GM18505 (cell line): ENCODE measurements at regions not wholly inside any gene's neighbourhood (a gene's known extent, or its start where the extent isn't known, plus 50 kb on each side); places are given as distances from the start of the nearest gene placed in this dataset.
"Not testable (repeated sequence)": the region's sequence is repeated elsewhere in the genome, so short reads cannot be mapped to it uniquely, and the experiment has no call there.

Experiments
- ATAC-seq: cut with Tn5 transposase; IDR thresholded peaks from one replicate; pipeline ENCODE4 v1.9.1; 2021; ENCODE audit not compliant: unreplicated experiment
- POLR2A ChIP-seq: IDR thresholded peaks from 4 replicates; pipeline ENCODE4 v1.6.1; 2011; ENCODE audit warnings: borderline replicate concordance; ENCODE audit not compliant: insufficient read depth, insufficient read length; ENCODE audit errors: extremely low read depth

- ATAC-seq: no peak
- TF ChIP-seq POLR2A: no peak
Observed at GRCh38 chr2:126029316-126029715, 626.6 kb upstream of the GYPC start.

- TF ChIP-seq POLR2A: no peak
- no peak for ATAC-seq
Observed at GRCh38 chr2:126038861-126039260, 617.1 kb upstream of the GYPC start.

DNA sequence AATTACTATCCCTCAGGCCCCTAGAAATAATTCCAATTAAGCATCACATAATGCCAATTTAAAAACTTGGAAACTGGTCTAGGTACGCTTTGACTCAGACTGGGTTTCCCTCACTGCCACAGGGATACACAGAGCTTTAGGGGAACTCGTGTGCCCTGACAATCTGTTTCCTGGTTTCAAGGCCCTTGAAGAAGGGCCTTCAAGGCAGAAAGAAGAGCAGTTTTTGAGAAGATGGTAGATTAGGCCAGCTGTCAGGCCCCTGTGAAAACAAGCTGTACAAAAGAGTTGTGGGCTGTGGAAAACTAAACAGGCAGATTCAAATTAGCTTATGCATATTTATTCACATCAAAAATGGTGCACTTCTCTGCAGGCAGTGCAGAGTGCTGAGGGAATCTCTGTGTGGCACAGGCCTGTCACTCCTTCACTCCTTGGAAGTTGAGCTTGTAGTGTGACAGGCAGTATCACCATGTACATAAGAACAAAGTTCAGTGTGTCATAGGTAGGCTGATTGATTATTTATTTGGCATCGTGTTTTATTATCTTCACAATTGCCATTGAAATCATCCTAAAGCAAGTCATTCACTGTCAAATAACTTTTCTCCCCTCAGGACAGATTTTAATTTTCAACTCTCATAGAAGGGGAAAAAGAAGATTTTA, 614.4 kb upstream of the GYPC start:
- no peak for TF ChIP-seq POLR2A
- no peak for ATAC-seq

- TF ChIP-seq POLR2A: no peak
- no peak for ATAC-seq
Observed at GRCh38 chr2:126042089-126042488, 613.9 kb upstream of the GYPC start.

DNA sequence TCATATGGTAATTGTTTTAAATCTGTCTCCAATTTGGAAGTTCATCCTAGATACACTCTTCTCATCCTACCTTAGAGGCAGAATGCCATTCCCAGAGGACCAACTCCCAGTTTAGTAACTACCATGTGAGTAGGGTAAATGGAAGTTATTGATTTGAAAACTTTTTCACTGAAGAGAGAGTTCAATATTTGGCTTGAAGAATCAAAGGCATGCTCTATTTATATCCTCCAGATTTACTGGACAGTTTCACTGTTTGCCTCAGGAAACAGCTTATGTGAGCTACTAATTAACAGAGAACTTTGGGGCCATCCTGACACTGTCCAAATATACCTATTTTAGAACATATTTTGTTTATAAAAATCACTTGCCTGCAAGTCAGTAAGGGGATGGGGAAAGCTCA, 607.2 kb upstream of the GYPC start:
- ATAC-seq: no peak
- no peak for TF ChIP-seq POLR2A

DNA sequence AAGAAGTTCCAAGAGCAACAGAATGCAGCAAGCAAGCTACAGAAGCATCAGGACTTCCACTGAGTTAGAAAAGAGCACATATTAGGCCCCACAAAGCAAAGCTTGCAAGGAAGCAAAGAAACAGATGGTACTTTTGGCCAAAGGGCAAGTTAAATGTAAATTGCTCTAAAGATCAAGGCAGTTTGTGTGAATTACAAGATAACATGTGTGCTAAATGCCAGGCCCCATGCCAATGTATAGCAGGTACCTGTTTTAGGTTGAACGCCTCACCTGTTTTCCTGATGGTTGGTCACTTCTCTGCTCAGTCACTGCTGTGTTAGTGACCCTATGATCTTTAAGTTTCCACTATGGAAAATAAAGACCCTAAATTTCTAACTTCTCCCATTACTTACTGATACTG, 606.5 kb upstream of the GYPC start:
- TF ChIP-seq POLR2A: no peak
- no peak for ATAC-seq

DNA sequence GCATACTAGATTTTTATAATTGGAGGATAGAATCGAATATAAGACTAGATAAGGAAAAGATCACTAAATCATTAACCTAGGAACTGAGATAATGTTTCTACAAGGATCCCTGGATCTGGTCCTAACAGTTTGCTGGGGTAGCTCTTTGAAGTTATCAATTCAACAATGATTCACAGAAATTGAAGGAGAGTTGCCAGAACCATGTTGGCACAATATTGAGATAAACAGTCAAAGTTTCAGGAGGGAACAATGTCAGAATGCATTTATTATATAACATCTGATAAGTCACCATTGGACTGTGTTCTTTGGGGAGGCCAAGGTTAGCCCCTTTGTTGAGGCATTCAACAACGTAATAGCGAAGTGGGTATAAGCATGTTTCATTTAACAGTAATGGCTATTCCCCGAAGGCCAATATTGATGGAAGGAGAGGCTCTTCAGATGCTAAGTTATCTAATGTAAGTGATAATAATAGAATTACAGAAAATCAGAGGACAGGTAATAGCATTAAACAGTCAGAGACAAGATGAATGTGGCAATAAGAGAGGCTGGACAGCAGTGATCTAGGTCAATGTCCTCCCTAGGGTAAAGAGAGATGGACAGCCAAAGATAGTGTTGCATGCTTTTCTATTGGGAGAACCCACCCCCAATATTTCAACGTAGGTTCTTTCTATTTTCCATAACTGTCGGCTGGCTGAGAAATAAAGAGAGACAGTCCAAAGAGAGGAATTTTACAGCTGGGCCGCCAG, 604.8 kb upstream of the GYPC start:
- no peak for TF ChIP-seq POLR2A
- no peak for ATAC-seq

- not testable (repeated sequence) for ATAC-seq
Observed at GRCh38 chr2:126051737-126052240, 604.2 kb upstream of the GYPC start.

DNA sequence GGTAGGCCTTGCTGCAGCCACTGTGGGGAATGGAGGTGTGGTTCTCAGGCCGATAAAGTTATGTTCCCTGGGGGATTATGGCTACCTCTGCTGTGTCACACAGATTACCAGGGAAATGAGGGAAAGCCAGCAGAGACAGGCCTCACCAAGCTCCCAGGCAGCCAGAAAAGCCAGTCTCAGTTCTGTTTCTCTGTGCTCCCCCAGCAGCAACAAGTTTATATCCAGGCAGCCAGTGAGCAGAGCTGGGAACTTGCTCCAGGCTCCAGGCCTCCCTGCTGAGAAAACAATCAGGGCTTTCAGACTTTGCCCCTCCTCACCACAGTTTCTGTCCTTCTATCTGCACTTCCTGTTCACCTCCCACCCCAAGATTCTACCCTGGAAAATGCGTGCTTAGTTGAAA, 596.6 kb upstream of the GYPC start:
- ATAC-seq: no peak
- no peak for TF ChIP-seq POLR2A

- TF ChIP-seq POLR2A: no peak
- no peak for ATAC-seq
Observed at GRCh38 chr2:126085011-126085795, 570.8 kb upstream of the GYPC start.

DNA sequence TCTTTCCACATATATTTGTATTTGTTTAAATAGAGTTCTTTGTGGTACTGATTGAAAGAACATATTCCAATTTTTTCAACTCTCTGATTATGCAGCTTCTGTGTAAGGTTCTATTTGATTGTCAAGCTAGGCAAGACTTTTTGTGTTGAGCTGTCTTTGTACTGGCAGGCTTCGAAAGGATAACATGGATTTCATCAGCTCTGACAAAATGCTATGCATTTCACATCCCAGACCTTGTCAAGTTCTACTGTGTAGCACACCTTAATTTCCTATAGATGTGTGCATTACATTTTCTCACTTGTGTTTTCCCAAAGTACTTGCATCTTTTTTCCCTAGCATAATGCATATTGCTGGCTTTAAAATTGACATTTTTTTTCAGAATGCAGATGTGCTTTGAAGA, 555.0 kb upstream of the GYPC start:
- ATAC-seq: no peak

DNA sequence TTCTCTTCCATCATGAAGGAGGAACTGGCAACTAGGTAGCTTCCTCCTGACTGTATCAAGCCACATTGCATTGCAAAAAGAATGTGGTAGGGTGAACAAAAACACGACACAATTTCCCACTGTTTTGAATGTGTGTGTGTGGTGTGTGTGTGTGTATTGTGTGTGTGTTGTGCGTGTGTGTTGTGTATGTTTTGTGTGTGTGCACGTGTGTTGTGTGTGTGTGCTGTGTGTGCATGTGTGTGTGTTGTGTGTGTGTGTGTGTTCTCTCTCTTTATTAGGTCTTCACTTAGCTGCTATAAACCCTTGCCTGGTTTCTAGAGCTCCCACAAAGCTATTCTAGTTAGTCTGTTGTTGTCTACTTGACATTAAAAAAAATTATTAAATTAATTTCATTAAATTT, 550.0 kb upstream of the GYPC start:
- TF ChIP-seq POLR2A: no peak
- no peak for ATAC-seq

More for the DNA sequence above, 555.0 kb upstream of the GYPC start:
- TF ChIP-seq POLR2A: no peak

DNA sequence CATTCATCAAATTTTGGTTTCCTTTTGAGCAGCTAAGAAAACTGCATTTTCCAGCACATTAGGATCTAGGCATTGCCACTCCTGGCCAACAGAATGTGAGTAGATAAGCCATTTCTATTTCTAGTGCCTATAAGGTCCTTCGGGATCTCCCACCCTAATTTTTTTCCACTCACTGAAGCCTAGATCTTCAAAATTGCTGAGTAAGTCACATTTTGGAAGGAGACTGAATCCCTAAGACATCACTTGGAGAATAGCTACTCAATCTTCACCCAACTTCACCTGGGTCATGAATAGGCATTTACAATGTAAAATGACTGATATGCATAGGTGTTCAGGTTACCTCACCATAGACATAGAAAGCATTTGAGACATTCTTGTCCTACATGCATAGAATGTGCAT, 548.1 kb upstream of the GYPC start:
- TF ChIP-seq POLR2A: no peak
- ATAC-seq: no peak

- ATAC-seq: no peak
- no peak for TF ChIP-seq POLR2A
Observed at GRCh38 chr2:126115975-126116374, 540.0 kb upstream of the GYPC start.

DNA sequence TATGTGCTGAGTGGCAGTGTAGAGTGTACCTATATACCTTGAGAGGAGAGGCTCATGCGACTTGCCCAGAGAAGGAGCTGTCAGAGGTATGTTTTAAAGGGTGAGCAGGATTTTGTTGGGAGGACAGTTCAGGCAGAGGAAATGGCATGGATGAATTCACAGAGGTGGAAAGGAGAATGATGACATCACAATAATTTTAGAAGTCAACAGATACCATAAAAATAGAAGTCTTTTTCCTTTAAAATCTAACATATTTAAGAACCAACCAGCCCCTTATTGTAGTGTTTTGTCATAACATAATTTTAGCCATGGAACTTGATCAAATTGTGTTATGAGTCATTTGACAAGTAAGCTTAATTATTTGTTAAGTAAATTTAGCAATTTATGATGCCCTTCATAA, 538.1 kb upstream of the GYPC start:
- ATAC-seq: no peak
- TF ChIP-seq POLR2A: no peak

DNA sequence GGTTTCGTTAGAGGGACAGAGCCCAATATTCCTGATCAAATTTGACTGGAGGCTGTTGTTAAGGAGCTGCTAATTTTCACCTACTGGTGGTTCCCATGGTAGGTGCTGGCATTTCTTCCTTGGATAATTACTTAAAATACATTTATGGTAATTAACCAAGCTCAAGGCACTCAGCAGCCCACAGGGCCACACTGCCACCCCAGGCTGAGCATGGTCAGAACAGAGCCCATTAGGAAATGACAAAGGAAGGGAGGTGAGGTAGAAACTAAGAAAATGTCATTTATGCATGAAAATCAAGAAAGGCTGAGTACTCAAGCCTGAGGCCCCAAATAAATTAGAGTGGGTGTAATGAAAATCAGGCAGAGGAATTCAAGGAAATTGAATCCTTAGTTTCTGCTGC, 510.2 kb upstream of the GYPC start:
- TF ChIP-seq POLR2A: no peak
- ATAC-seq: no peak
